PC-9 (cell line): ENCODE measurements at regions not wholly inside any gene's neighbourhood (a gene's known extent, or its start where the extent isn't known, plus 50 kb on each side); places are given as distances from the start of the nearest gene placed in this dataset.
"Not testable (repeated sequence)": the region's sequence is repeated elsewhere in the genome, so short reads cannot be mapped to it uniquely, and the experiment has no call there.

Experiments used
- BruUV-seq: library from RNA; stranded (reverse); fragments of 400-500 nt; replicated peaks from 2 replicates; lab custom pipeline; 2021; lab: Mats Ljungman, UMichigan
- CTCF ChIA-PET: fragments of 300-600 bp; sonication (Branson Sonifier 250); formaldehyde crosslinking; loops from one replicate; lab custom pipeline; 2022; ENCODE audit warnings: antibody characterized with exemption; lab: Charles Lee
- POLR2A ChIA-PET: fragments of 300-600 bp; sonication (Branson Sonifier 250); formaldehyde crosslinking; loops from one replicate; lab custom pipeline; 2022; ENCODE audit warnings: antibody characterized with exemption; ENCODE audit not compliant: unreplicated experiment; lab: Charles Lee
- DNase-seq, 2 experiments: peaks; one replicate each; pipeline versions ENCODE4 v3.0.0 to v3.0.0-alpha.2; 2015 to 2022; ENCODE audit warnings: mixed read lengths in 1 of 2
- H2AFZ ChIP-seq: fragments of 200-600 bp; sonication (generic); 2 replicates; pipeline ENCODE4 v1.8.1; 2017; ENCODE audit warnings: antibody characterized with exemption
- H3F3A ChIP-seq: fragments of 200-600 bp; sonication (generic); 2 replicates; pipeline ENCODE4 v1.8.1; 2017; ENCODE audit warnings: antibody characterized with exemption, mild to moderate bottlenecking, low read depth; ENCODE audit not compliant: insufficient read depth
- H3K27ac ChIP-seq: fragments of 200-600 bp; sonication (generic); 2 replicates; pipeline ENCODE4 v1.6.1; 2016; ENCODE audit warnings: mixed run types
- H3K27me3 ChIP-seq: fragments of 200-600 bp; sonication (generic); 2 replicates; pipeline ENCODE4 v1.6.1; 2016; ENCODE audit warnings: low read depth, mixed run types; ENCODE audit not compliant: insufficient read depth
- H3K36me3 ChIP-seq: fragments of 200-600 bp; sonication (generic); 2 replicates; pipeline ENCODE4 v1.6.1; 2016; ENCODE audit warnings: low read depth, mixed run types
- H3K4me1 ChIP-seq: fragments of 200-600 bp; sonication (generic); replicated peaks from 2 replicates; pipeline ENCODE4 v1.6.1; 2016; ENCODE audit warnings: mixed run types; ENCODE audit not compliant: insufficient read depth
- H3K4me2 ChIP-seq: fragments of 200-600 bp; sonication (generic); 2 replicates; pipeline ENCODE4 v1.6.1; 2017; ENCODE audit warnings: mixed run types
- H3K4me3 ChIP-seq: fragments of 200-600 bp; sonication (generic); 2 replicates; pipeline ENCODE4 v1.6.1; 2016; ENCODE audit warnings: mixed run types
- H3K79me2 ChIP-seq: fragments of 200-600 bp; sonication (generic); 2 replicates; pipeline ENCODE4 v1.6.1; 2017; ENCODE audit warnings: low read depth, mixed run types
- H3K9me2 ChIP-seq: fragments of 200-600 bp; sonication (generic); 2 replicates; pipeline ENCODE4 v1.8.1; 2017; ENCODE audit warnings: mild to moderate bottlenecking; ENCODE audit not compliant: insufficient read depth
- H3K9me3 ChIP-seq: fragments of 200-600 bp; sonication (generic); 2 replicates; pipeline ENCODE4 v1.8.1; 2016; ENCODE audit warnings: low read depth; ENCODE audit not compliant: insufficient read depth
- H4K20me1 ChIP-seq: fragments of 200-600 bp; sonication (generic); 2 replicates; pipeline ENCODE4 v1.8.1; 2017; ENCODE audit not compliant: insufficient read depth
- EZH2 ChIP-seq: fragments of 200-600 bp; sonication (generic); IDR thresholded peaks from 2 replicates; pipeline ENCODE4 v1.8.0; 2017; ENCODE audit warnings: antibody characterized with exemption, low read depth
- intact Hi-C: fragments of 100-400 bp; cut with micrococcal nuclease; formaldehyde crosslinking; loops from one replicate; pipeline ENCODE4 v1.10.0; 2022; ENCODE audit not compliant: unreplicated experiment
- TF ChIP-seq, protein P1 (sequence below): fragments of 200-600 bp; sonication (generic); conservative IDR thresholded peaks from 2 replicates; pipeline ENCODE4 v1.6.1; 2017; ENCODE audit warnings: mixed run types, antibody characterized with exemption, mild to moderate bottlenecking, moderate library complexity

DNA sequence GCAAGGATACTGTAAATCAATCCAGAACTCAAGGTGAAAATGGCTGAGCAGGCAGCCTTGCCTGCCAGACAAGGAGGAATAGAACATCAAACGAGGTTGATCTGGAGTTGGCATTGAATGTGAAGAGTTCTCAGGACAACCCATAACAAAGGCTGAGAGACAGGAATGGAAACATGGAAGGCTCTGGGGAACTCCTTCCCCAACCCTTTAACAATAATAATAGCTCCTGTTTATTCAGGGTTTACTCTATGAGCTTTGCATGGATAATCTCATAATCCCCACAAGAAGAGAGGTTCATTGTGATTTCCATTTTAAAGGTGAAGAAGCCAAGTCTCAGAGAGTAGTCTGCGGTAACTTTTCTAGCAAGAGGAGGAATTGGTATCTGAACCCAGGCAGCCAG lies 151.7 kb downstream of the SOD2 start:
- peaks cover 16% of the 10 kb centered on the region; the same call in 1 of the 2 replicates for H3K27me3 ChIP-seq
- H3K27ac ChIP-seq = no peak overlapping the region
- TF ChIP-seq, protein P1, sequence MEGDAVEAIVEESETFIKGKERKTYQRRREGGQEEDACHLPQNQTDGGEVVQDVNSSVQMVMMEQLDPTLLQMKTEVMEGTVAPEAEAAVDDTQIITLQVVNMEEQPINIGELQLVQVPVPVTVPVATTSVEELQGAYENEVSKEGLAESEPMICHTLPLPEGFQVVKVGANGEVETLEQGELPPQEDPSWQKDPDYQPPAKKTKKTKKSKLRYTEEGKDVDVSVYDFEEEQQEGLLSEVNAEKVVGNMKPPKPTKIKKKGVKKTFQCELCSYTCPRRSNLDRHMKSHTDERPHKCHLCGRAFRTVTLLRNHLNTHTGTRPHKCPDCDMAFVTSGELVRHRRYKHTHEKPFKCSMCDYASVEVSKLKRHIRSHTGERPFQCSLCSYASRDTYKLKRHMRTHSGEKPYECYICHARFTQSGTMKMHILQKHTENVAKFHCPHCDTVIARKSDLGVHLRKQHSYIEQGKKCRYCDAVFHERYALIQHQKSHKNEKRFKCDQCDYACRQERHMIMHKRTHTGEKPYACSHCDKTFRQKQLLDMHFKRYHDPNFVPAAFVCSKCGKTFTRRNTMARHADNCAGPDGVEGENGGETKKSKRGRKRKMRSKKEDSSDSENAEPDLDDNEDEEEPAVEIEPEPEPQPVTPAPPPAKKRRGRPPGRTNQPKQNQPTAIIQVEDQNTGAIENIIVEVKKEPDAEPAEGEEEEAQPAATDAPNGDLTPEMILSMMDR = no peak
- TF ChIP-seq EZH2 = no peak
- intact Hi-C loops = no loop called here
- ChIA-PET CTCF (no interaction called here), POLR2A (no interaction called here)
- H3K4me2 ChIP-seq = no peak overlapping the region
- no peaks in the 10 kb centered on the region for H3K4me1 ChIP-seq
- H3K36me3 ChIP-seq = no peaks in the 10 kb centered on the region
- no TSS peak for BruUV-seq
- no peaks in the 10 kb centered on the region for H4K20me1 ChIP-seq
- DNase-seq = no peak
- H3K9me3 ChIP-seq = no peaks in the 10 kb centered on the region
- no peak overlapping the region for H3K4me3 ChIP-seq
- no peaks in the 10 kb centered on the region for H3F3A ChIP-seq
- no peak overlapping the region for H2AFZ ChIP-seq
- no peaks in the 10 kb centered on the region for H3K79me2 ChIP-seq
- H3K9me2 ChIP-seq = no peaks in the 10 kb centered on the region

DNA sequence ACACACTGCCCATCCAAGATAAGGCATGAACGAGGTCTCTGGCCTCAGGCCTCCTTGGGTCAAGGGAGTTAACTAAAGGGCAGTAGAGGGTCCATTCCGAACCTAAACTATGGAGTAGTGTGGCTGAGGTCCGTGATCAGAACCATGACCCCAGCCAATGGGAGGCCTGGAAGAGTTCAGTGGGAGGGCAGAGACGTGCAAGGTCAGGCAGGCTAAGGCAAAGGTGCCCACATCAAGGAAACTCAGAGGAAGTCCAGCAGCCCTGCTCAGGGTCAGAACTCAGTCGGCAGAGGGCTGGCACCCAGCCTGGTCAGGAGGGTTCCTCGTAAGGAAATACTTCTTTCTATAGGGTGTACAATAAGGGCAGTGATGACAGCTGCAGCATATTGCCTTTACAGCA lies 152.2 kb downstream of the SOD2 start:
- Histone ChIP-seq H3K79me2 (no peaks in the 10 kb centered on the region), H3F3A (no peaks in the 10 kb centered on the region), H3K36me3 (no peaks in the 10 kb centered on the region), H3K4me2 (no peak overlapping the region), H3K9me2 (no peaks in the 10 kb centered on the region), H3K27me3 (peaks cover 18% of the 10 kb centered on the region; the same call in 1 of the 2 replicates), H3K9me3 (no peaks in the 10 kb centered on the region), H3K27ac (no peak overlapping the region), H3K4me1 (no peaks in the 10 kb centered on the region), H2AFZ (no peak overlapping the region), H3K4me3 (no peak overlapping the region), H4K20me1 (no peaks in the 10 kb centered on the region)
- no TSS peak for BruUV-seq
- no peak for DNase-seq
- intact Hi-C loops = no loop called here
- ChIA-PET CTCF (no interaction called here), POLR2A (no interaction called here)
- no peak for TF ChIP-seq EZH2
- TF ChIP-seq, protein P1 = no peak

DNA sequence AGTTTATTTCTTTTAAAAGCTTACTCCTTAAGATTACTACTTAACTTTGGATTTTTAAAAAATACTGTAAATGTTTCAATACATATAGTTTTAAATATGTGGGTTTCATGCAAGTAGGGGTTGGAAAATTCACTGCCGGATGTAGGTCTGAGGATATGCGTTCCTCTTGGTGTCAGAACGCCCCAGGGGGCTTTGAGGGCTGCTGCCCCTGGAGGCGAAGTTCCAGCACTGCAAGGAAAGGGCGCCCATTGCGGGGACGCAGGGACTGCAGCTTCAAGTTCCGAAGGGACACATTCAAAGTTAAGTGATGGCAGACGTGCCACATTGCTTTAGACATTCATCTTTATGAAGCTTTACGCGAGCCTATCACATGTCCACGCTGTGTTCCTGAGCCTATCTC lies 152.9 kb downstream of the SOD2 start:
- Histone ChIP-seq H3K79me2 (no peaks in the 10 kb centered on the region), H3K4me3 (no peak overlapping the region), H3K27me3 (peaks cover 23% of the 10 kb centered on the region; the same call in 1 of the 2 replicates), H3K36me3 (no peaks in the 10 kb centered on the region), H3K27ac (no peak overlapping the region), H2AFZ (no peak overlapping the region), H4K20me1 (no peaks in the 10 kb centered on the region), H3K4me1 (no peaks in the 10 kb centered on the region), H3F3A (no peaks in the 10 kb centered on the region), H3K9me3 (no peaks in the 10 kb centered on the region), H3K9me2 (no peaks in the 10 kb centered on the region), H3K4me2 (no peak overlapping the region)
- ChIA-PET CTCF (no interaction called here), POLR2A (no interaction called here)
- intact Hi-C loops = no loop called here
- DNase-seq = no peak
- BruUV-seq = no TSS peak
- TF ChIP-seq EZH2 = no peak
- TF ChIP-seq, protein P1 = no peak

DNA sequence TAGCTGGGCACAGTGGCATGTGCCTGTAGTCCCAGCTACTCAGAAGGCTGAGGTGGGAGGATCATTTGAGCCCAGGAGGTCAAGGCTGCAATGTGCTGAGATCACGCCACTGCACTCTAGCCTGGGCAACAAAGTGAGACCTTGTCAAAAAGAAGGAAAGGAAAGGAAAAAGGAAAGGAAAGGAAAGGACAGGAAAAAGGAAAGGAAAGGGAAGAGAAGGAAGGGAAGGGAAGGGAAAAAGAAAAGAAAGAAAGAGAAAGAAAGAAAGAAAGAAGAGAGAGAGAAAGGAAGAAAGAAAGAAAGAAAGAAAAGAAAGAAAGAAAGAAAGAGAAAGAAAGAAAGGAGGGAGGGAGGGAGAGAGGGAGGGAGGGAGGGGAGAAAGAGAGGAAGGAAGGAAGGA lies 155.0 kb downstream of the SOD2 start:
- intact Hi-C loops, H3K4me3 ChIP-seq, H3K4me2 ChIP-seq, H3K9me3 ChIP-seq, POLR2A ChIA-PET, H4K20me1 ChIP-seq, H3K36me3 ChIP-seq, H3K27ac ChIP-seq, CTCF ChIA-PET, H3K9me2 ChIP-seq, BruUV-seq, H3K4me1 ChIP-seq, DNase-seq, H3K79me2 ChIP-seq, H2AFZ ChIP-seq, H3F3A ChIP-seq: not testable (repeated sequence)
- peaks cover 30% of the 10 kb centered on the region for H3K27me3 ChIP-seq
